Right forelimb (tissue), 1 donor: ENCODE measurements at regions not wholly inside any gene's neighbourhood (a gene's known extent, or its start where the extent isn't known, plus 50 kb on each side); places are given as distances from the start of the nearest gene placed in this dataset.

ENCODE experiments used
- DNase-seq: peaks from one replicate; pipeline ENCODE4 v3.0.0-alpha.2; 2018

- no peak for DNase-seq
These were observed 78.5 kb upstream of the PRDM11 start for GRCh38 chr11:45067966-45068365.

- no peak for DNase-seq
These were observed 75.2 kb upstream of the PRDM11 start for GRCh38 chr11:45071232-45071631.

GRCh38 chr11:45073685-45074141, 72.7 kb upstream of the PRDM11 start:
- no peak for DNase-seq

- peak; percentile 6 for DNase-seq
These were observed 70.9 kb upstream of the PRDM11 start for GRCh38 chr11:45075519-45075918.

GRCh38 chr11:45075952-45076351, 70.5 kb upstream of the PRDM11 start:
- peak; percentile 13 for DNase-seq

DNA sequence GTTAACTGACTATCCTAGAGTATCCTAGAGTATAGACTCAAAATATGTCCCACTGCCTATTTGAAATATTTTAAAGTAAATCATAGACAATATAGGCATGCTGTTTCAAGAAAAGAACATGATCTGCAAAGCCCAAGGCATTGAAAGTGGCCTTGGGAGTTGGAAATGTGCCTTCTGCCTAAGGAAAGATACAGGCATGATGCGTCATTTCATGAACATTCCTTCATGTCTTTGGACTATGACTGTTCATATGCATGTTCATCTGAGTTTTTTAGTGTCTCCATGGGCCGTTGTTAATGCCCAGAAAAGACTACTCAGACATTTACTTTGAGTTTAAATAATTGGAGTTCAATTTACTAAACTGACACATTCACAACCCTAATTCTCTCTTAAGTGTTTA, 69.7 kb upstream of the PRDM11 start:
- no peak for DNase-seq

- DNase-seq = no peak
These were observed 68.0 kb upstream of the PRDM11 start for GRCh38 chr11:45078236-45079074.

GRCh38 chr11:45079075-45079444, 67.4 kb upstream of the PRDM11 start:
- no peak for DNase-seq

GRCh38 chr11:45079567-45079942, 66.9 kb upstream of the PRDM11 start:
- no peak for DNase-seq

- no peak for DNase-seq
These were observed 66.3 kb upstream of the PRDM11 start for GRCh38 chr11:45079943-45080719.

GRCh38 chr11:45082744-45083543, 63.5 kb upstream of the PRDM11 start:
- DNase-seq = no peak

DNA sequence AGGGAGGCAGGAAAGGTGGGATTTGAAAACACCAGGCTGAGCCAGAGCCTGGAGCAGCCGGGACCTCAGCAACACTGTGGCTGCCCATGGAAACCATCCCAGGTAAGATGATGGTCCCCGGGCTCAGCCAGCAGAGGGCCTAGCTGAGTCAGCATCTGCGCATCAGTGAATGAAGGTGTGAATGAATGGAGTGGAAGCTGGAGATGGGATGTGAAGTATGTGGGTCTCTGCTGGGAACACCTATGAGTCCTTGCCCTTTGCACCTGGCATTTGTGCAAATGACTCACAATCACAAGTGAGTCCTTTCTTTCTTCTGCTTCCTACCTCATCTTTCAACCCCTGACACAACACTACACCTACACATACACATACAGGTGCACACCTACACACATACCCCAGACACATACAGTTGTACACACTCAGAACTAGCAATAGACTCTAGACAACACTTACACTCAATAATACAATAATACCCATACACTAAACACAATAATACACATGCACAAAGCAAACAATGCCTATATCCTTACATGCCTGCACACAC, 62.8 kb upstream of the PRDM11 start:
- DNase-seq = no peak

- no peak for DNase-seq
These were observed 60.6 kb upstream of the PRDM11 start for GRCh38 chr11:45085646-45086501.

DNA sequence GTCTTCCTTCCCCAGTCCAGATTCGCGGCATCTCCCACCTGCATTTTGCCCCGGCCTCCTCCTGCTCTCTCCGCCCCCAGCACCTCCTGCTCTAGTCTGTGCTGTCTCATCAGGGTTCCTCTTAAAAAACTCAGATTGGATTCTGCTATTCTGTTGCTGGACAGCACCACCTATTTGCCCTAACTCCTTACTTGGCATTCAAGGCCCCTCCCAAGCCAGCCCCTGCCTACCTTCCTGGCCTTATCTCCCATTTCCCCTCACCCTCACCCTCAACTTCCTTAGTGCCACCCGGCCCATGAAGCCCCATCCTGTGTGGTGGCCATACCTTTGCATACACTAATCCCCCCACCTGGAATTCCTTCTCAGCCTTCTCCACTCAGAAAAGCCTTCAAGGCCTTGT, 59.9 kb upstream of the PRDM11 start:
- no peak for DNase-seq

- peak; percentile 42 for DNase-seq
These were observed 59.1 kb upstream of the PRDM11 start for GRCh38 chr11:45087086-45087899.

GRCh38 chr11:45087900-45088160, 58.6 kb upstream of the PRDM11 start:
- peak; percentile 30 for DNase-seq

- peak; percentile 67 for DNase-seq
These were observed 57.2 kb upstream of the PRDM11 start for GRCh38 chr11:45089251-45089650.

- DNase-seq = peak; percentile 46
These were observed 56.6 kb upstream of the PRDM11 start for GRCh38 chr11:45089676-45090499.

- DNase-seq = no peak
These were observed 55.8 kb upstream of the PRDM11 start for GRCh38 chr11:45090607-45091006.
